AG10803 (cell line): ENCODE measurements at regions not wholly inside any gene's neighbourhood (a gene's known extent, or its start where the extent isn't known, plus 50 kb on each side); places are given as distances from the start of the nearest gene placed in this dataset.

Source experiments
- DNase-seq: peaks from one replicate; pipeline ENCODE4 v3.0.0; 2010; ENCODE audit warnings: low read depth
- H3K4me3 ChIP-seq: 2 replicates; pipeline ENCODE4 v1.5.1; 2011; ENCODE audit warnings: mild to moderate bottlenecking, low read length, control low read depth
- CTCF ChIP-seq: conservative IDR thresholded peaks from 2 replicates; pipeline ENCODE4 v1.5.1; 2011; ENCODE audit warnings: mild to moderate bottlenecking, low read length, control low read depth, inconsistent platforms

- no peak overlapping the region for H3K4me3 ChIP-seq
- no peak for DNase-seq
These were observed 419.4 kb upstream of the DACH1 start for GRCh38 chr13:72286421-72286820.

GRCh38 chr13:72284791-72285190, 417.8 kb upstream of the DACH1 start:
- no peak overlapping the region for H3K4me3 ChIP-seq
- DNase-seq: no peak

More at GRCh38 chr13:72286421-72286820, 419.4 kb upstream of the DACH1 start:
- no peak for TF ChIP-seq CTCF

GRCh38 chr13:72261732-72262131, 394.7 kb upstream of the DACH1 start:
- no peak for TF ChIP-seq CTCF
- DNase-seq: no peak
- H3K4me3 ChIP-seq: no peak overlapping the region

More at GRCh38 chr13:72284791-72285190, 417.8 kb upstream of the DACH1 start:
- no peak for TF ChIP-seq CTCF

- DNase-seq: no peak
- H3K4me3 ChIP-seq: no peak overlapping the region
- TF ChIP-seq CTCF: no peak
These were observed 392.5 kb upstream of the DACH1 start for GRCh38 chr13:72259528-72259927.

- H3K4me3 ChIP-seq: no peak overlapping the region
- no peak for TF ChIP-seq CTCF
- DNase-seq: no peak
These were observed 391.5 kb upstream of the DACH1 start for GRCh38 chr13:72258340-72258981.

- peak; percentile 40 for DNase-seq
These were observed 388.9 kb upstream of the DACH1 start for GRCh38 chr13:72255908-72256307.

More at GRCh38 chr13:72255908-72256307, 388.9 kb upstream of the DACH1 start:
- TF ChIP-seq CTCF: peak; percentile 68
- H3K4me3 ChIP-seq: no peak overlapping the region
